H9 (cell line): ENCODE measurements at regions not wholly inside any gene's neighbourhood (a gene's known extent, or its start where the extent isn't known, plus 50 kb on each side); places are given as distances from the start of the nearest gene placed in this dataset.

Experiments
- DNase-seq: peaks from one replicate; pipeline ENCODE4 v3.0.0-alpha.2; 2017
- H2AFZ ChIP-seq: one replicate; pipeline ENCODE4 v1.6.1; 2013; ENCODE audit warnings: mild to moderate bottlenecking, low read length, control low read depth, moderate library complexity
- H2AK5ac ChIP-seq: 2 replicates; pipeline ENCODE4 v1.6.1; 2013; ENCODE audit warnings: low read length, control low read depth, mixed read lengths; ENCODE audit not compliant: insufficient read length
- H2BK120ac ChIP-seq: one replicate; pipeline ENCODE4 v1.6.1; 2013; ENCODE audit warnings: low read depth, mild to moderate bottlenecking, low read length, control low read depth, inconsistent platforms; ENCODE audit not compliant: poor library complexity, severe bottlenecking
- H2BK12ac ChIP-seq: 2 replicates; pipeline ENCODE4 v1.6.1; 2013; ENCODE audit warnings: low read length, control low read depth, mixed read lengths, low read depth; ENCODE audit not compliant: insufficient read length
- H2BK15ac ChIP-seq: 2 replicates; pipeline ENCODE4 v1.6.1; 2013; ENCODE audit warnings: low read depth, low read length, control low read depth
- H2BK20ac ChIP-seq: one replicate; pipeline ENCODE4 v1.6.1; 2013; ENCODE audit warnings: low read depth, mild to moderate bottlenecking, low read length, control low read depth, inconsistent platforms; ENCODE audit not compliant: poor library complexity, severe bottlenecking
- H2BK5ac ChIP-seq: 2 replicates; pipeline ENCODE4 v1.6.1; 2013; ENCODE audit warnings: low read length, control low read depth, mixed read lengths; ENCODE audit not compliant: insufficient read length
- H3K14ac ChIP-seq: 2 replicates; pipeline ENCODE4 v1.6.1; 2013; ENCODE audit warnings: low read length, control low read depth; ENCODE audit not compliant: insufficient read depth
- H3K18ac ChIP-seq: 2 replicates; pipeline ENCODE4 v1.6.1; 2013; ENCODE audit warnings: low read depth, mild to moderate bottlenecking, mixed read lengths, low read length, control low read depth; ENCODE audit not compliant: insufficient read length
- H3K23ac ChIP-seq: 2 replicates; pipeline ENCODE4 v1.6.1; 2013; ENCODE audit warnings: low read length, control low read depth, mixed read lengths, low read depth; ENCODE audit not compliant: insufficient read length
- H3K23me2 ChIP-seq: 2 replicates; pipeline ENCODE4 v1.6.1; 2013; ENCODE audit warnings: low read depth, mild to moderate bottlenecking, mixed read lengths, low read length, control low read depth; ENCODE audit not compliant: insufficient read length, poor library complexity, severe bottlenecking
- H3K27ac ChIP-seq: 2 replicates; pipeline ENCODE4 v1.5.1; 2013; ENCODE audit warnings: low read length, control low read depth, mixed read lengths, low read depth; ENCODE audit not compliant: insufficient read length
- H3K27me3 ChIP-seq: 2 replicates; pipeline ENCODE4 v1.6.1; 2013; ENCODE audit warnings: low read length, control low read depth, inconsistent platforms; ENCODE audit not compliant: insufficient read depth
- H3K4ac ChIP-seq: 2 replicates; pipeline ENCODE4 v1.6.1; 2013; ENCODE audit warnings: low read depth, mild to moderate bottlenecking, control low read depth, inconsistent platforms, low read length, moderate library complexity
- H3K4me1 ChIP-seq: 2 replicates; pipeline ENCODE4 v1.6.1; 2013; ENCODE audit warnings: low read length, control low read depth, inconsistent platforms; ENCODE audit not compliant: insufficient read depth
- H3K4me2 ChIP-seq: 2 replicates; pipeline ENCODE4 v1.6.1; 2013; ENCODE audit warnings: low read length, control low read depth, mixed read lengths; ENCODE audit not compliant: insufficient read length, insufficient read depth
- H3K56ac ChIP-seq: 2 replicates; pipeline ENCODE4 v1.6.1; 2013; ENCODE audit warnings: low read depth, mild to moderate bottlenecking, mixed read lengths, low read length, control low read depth; ENCODE audit not compliant: insufficient read length
- H3K79me1 ChIP-seq: 2 replicates; pipeline ENCODE4 v1.6.1; 2013; ENCODE audit warnings: low read depth, mild to moderate bottlenecking, moderate library complexity, low read length, control low read depth, inconsistent platforms; ENCODE audit not compliant: insufficient read depth, poor library complexity, severe bottlenecking
- H3K79me2 ChIP-seq: 2 replicates; pipeline ENCODE4 v1.6.1; 2013; ENCODE audit warnings: low read length, control low read depth, inconsistent platforms; ENCODE audit not compliant: insufficient read depth
- H3K9ac ChIP-seq: 2 replicates; pipeline ENCODE4 v1.6.1; 2013; ENCODE audit warnings: low read length, control low read depth, mixed read lengths; ENCODE audit not compliant: insufficient read length; ENCODE audit errors: extremely low read depth
- H3K9me3 ChIP-seq: one replicate; pipeline ENCODE4 v1.6.1; 2013; ENCODE audit warnings: low read depth, low read length, inconsistent platforms; ENCODE audit not compliant: control insufficient read depth
- H3T11ph ChIP-seq: one replicate; pipeline ENCODE4 v1.6.1; 2013; ENCODE audit warnings: mild to moderate bottlenecking, low read length, control low read depth, inconsistent platforms
- H4K20me1 ChIP-seq: one replicate; pipeline ENCODE4 v1.6.1; 2013; ENCODE audit not compliant: control insufficient read depth, insufficient read length, insufficient read depth
- H4K5ac ChIP-seq: 2 replicates; pipeline ENCODE4 v1.6.1; 2013; ENCODE audit warnings: low read depth, mild to moderate bottlenecking, mixed read lengths, low read length, control low read depth; ENCODE audit not compliant: insufficient read length
- H4K8ac ChIP-seq: replicated peaks from 2 replicates; pipeline ENCODE4 v1.6.1; 2013; ENCODE audit warnings: low read length, control low read depth, mixed read lengths, low read depth; ENCODE audit not compliant: insufficient read length
- H4K91ac ChIP-seq: 2 replicates; pipeline ENCODE4 v1.6.1; 2013; ENCODE audit warnings: low read depth, mild to moderate bottlenecking, moderate library complexity, mixed read lengths, low read length, control low read depth; ENCODE audit not compliant: insufficient read length
- H3K27ac Mint-ChIP-seq, 3 experiments: 2 replicates in 2 of 3; 3 replicates in 1 of 3; pipeline ENCODE4 v1.8.0; 2020 to 2021; ENCODE audit warnings: mixed read lengths in 3 of 3, mild to moderate bottlenecking in 1 of 3, moderate library complexity in 1 of 3
- H3K27me3 Mint-ChIP-seq: 2 replicates; pipeline ENCODE4 v1.8.0; 2021; ENCODE audit warnings: low read depth, mild to moderate bottlenecking, moderate library complexity, mixed read lengths
- H3K36me3 Mint-ChIP-seq, 3 experiments: 2 replicates in 2 of 3; 3 replicates in 1 of 3; pipeline ENCODE4 v1.8.0; 2020 to 2021; ENCODE audit warnings: low read depth in 3 of 3, mixed read lengths in 3 of 3; ENCODE audit not compliant: insufficient read depth in 1 of 3
- H3K4me1 Mint-ChIP-seq, 2 experiments: 2 replicates each; pipeline ENCODE4 v1.8.0; 2020; ENCODE audit warnings: mixed read lengths in 2 of 2
- H3K4me3 Mint-ChIP-seq, 2 experiments: 2 replicates in 1 of 2; 3 replicates in 1 of 2; pipeline ENCODE4 v1.8.0; 2020 to 2021; ENCODE audit warnings: mild to moderate bottlenecking in 2 of 2, mixed read lengths in 2 of 2, moderate library complexity in 1 of 2
- H3K9me3 Mint-ChIP-seq, 2 experiments: 2 replicates in 1 of 2; 3 replicates in 1 of 2; pipeline ENCODE4 v1.8.0; 2020; ENCODE audit warnings: mild to moderate bottlenecking in 2 of 2, mixed read lengths in 2 of 2, moderate library complexity in 1 of 2
- CTCF ChIP-seq: fragments of 200-600 bp; sonication (generic); conservative IDR thresholded peaks from 3 replicates; pipeline ENCODE4 v1.8.0; 2021; ENCODE audit warnings: antibody characterized with exemption, mild to moderate bottlenecking
- WGBS: extraction: QIAGEN DNeasy Blood & Tissue Kit; methylation state at CpG from one replicate; pipeline ENCODE4 v1.1.7; 2013; ENCODE audit warnings: missing lambda C conversion rate, low lambda C conversion rate, mixed read lengths; ENCODE audit not compliant: insufficient read length; ENCODE audit errors: extremely low coverage; 5-methylcytosine and 5-hydroxymethylcytosine counted together

- no peak overlapping the region for H3K14ac ChIP-seq
- no peaks in the 10 kb centered on the region for H3K9me3 Mint-ChIP-seq
- no peaks in the 10 kb centered on the region for H4K20me1 ChIP-seq
- no peak overlapping the region for H2AK5ac ChIP-seq
- no peak overlapping the region for H2AFZ ChIP-seq
- no peak overlapping the region for H3K4ac ChIP-seq
- no peak for DNase-seq
- H2BK5ac ChIP-seq, result no peak overlapping the region
- no peak overlapping the region for H3K27ac Mint-ChIP-seq
- H3K9me3 ChIP-seq, result no peaks in the 10 kb centered on the region
- no peak overlapping the region for H2BK15ac ChIP-seq
- no peaks in the 10 kb centered on the region; the same call in 1 of the 2 replicates for H3K27me3 Mint-ChIP-seq
- no peak overlapping the region for H3K56ac ChIP-seq
- no peaks in the 10 kb centered on the region for H3K27me3 ChIP-seq
- no peaks in the 10 kb centered on the region for H3K79me2 ChIP-seq
- H4K91ac ChIP-seq, result no peak overlapping the region
- H3K4me1 Mint-ChIP-seq, result peaks cover 13 to 15% of the 10 kb centered on the region in 2 experiments
- no peaks in the 10 kb centered on the region for H3K36me3 Mint-ChIP-seq
- H2BK120ac ChIP-seq, result no peak overlapping the region
- no peak overlapping the region for H3T11ph ChIP-seq
- H2BK20ac ChIP-seq, result no peak overlapping the region
- no peaks in the 10 kb centered on the region for H3K23me2 ChIP-seq
- WGBS, result no CpG with 5 or more reads among the region's 4 CpGs
- no peak overlapping the region for H3K27ac ChIP-seq
- H2BK12ac ChIP-seq, result no peak overlapping the region
- no peaks in the 10 kb centered on the region; the same call in 1 of the 2 replicates for H3K4me1 ChIP-seq
- H3K79me1 ChIP-seq, result no peaks in the 10 kb centered on the region
- H3K4me3 Mint-ChIP-seq, result no peak overlapping the region
- no peak overlapping the region for H3K4me2 ChIP-seq
- no peak overlapping the region for H3K18ac ChIP-seq
- no peak overlapping the region for H4K5ac ChIP-seq
- H3K9ac ChIP-seq, result no peak overlapping the region
- H4K8ac ChIP-seq, result no peak overlapping the region
- no peak for TF ChIP-seq CTCF
- no peak overlapping the region for H3K23ac ChIP-seq
Measured at GRCh38 chr5:111851631-111852548, 94.9 kb upstream of the NREP start.
